Mucosa of stomach (tissue), 1 donor: ENCODE measurements at regions not wholly inside any gene's neighbourhood (a gene's known extent, or its start where the extent isn't known, plus 50 kb on each side); places are given as distances from the start of the nearest gene placed in this dataset.

Experiments
- H3K27me3 ChIP-seq: one replicate; pipeline ENCODE4 v1.7.0; 2013; ENCODE audit warnings: mild to moderate bottlenecking, low read length; ENCODE audit not compliant: control insufficient read depth, insufficient read depth
- H3K36me3 ChIP-seq: one replicate; pipeline ENCODE4 v1.7.0; 2013; ENCODE audit warnings: low read length; ENCODE audit not compliant: control insufficient read depth, insufficient read depth
- H3K4me1 ChIP-seq: one replicate; pipeline ENCODE4 v1.7.0; 2013; ENCODE audit warnings: mild to moderate bottlenecking, low read length; ENCODE audit not compliant: control insufficient read depth, insufficient read depth
- H3K4me3 ChIP-seq: one replicate; pipeline ENCODE4 v1.7.0; 2013; ENCODE audit warnings: low read length
- H3K9ac ChIP-seq: one replicate; pipeline ENCODE4 v1.7.0; 2013; ENCODE audit warnings: mild to moderate bottlenecking, low read length, moderate library complexity
- H3K9me3 ChIP-seq: one replicate; pipeline ENCODE4 v1.7.0; 2013; ENCODE audit warnings: mild to moderate bottlenecking, low read length, moderate library complexity; ENCODE audit not compliant: control insufficient read depth
- donor health status: Pancreatic carcinoma.

GRCh38 chr12:98295681-98296080, 219.7 kb upstream of the TMPO start:
- Histone ChIP-seq H3K9me3 (no peaks in the 10 kb centered on the region), H3K4me3 (no peak overlapping the region), H3K27me3 (no peaks in the 10 kb centered on the region), H3K36me3 (no peaks in the 10 kb centered on the region), H3K9ac (no peak overlapping the region), H3K4me1 (no peaks in the 10 kb centered on the region)

GRCh38 chr12:98296462-98297079, 218.8 kb upstream of the TMPO start:
- no peaks in the 10 kb centered on the region for H3K9me3 ChIP-seq
- no peak overlapping the region for H3K4me3 ChIP-seq
- H3K9ac ChIP-seq, result no peak overlapping the region
- no peaks in the 10 kb centered on the region for H3K4me1 ChIP-seq
- H3K36me3 ChIP-seq, result no peaks in the 10 kb centered on the region
- H3K27me3 ChIP-seq, result no peaks in the 10 kb centered on the region

- H3K9ac ChIP-seq, result no peak overlapping the region
- no peaks in the 10 kb centered on the region for H3K36me3 ChIP-seq
- H3K27me3 ChIP-seq, result no peaks in the 10 kb centered on the region
- no peaks in the 10 kb centered on the region for H3K4me1 ChIP-seq
- no peaks in the 10 kb centered on the region for H3K9me3 ChIP-seq
- H3K4me3 ChIP-seq, result no peak overlapping the region
These were observed 217.9 kb upstream of the TMPO start for GRCh38 chr12:98297538-98297937.

GRCh38 chr12:98308141-98308540, 207.2 kb upstream of the TMPO start:
- H3K36me3 ChIP-seq, result no peaks in the 10 kb centered on the region

DNA sequence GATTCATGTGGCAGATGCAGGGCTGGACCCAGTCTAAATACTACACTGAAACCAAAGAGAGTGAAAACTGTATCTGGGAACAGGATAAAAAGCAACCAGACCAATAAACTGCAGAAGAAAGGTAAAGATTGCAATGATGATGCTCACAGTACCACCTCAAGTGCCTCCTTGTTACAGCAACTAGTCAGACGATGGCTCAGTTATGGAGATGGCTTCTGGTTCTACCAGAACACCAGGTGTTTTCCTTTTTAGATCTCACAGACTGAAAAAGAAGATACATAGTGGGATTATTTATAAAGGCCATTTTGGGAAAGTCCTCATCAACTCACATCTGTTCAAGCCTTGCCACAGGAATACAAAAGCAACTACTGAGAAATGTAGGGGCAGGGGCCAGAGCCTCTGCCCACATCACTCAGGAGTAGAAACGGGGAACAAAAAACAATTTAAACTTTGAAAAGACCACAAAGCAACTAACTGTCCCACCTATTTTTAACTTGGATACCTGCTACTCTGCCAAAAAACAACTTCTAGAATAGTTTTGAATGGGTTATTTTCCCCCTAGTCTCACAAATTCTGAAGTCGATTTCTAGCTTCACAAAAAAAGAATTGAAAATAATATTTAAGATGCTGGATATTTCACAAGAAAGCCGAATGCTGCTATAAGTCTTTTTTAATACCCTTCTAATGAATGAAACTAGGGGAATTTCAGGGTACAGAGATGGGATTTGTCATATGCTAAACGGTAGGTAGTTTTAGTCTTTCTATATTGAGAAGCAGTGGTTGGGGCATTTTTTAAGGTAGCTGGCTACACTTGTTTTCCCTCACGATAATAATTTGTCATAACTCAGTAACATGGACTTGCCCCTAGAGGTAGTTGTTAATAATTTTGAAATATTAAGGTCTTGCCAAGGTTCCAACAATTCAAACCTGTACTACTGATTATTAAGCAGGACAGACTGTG, 197.2 kb upstream of the TMPO start:
- Histone ChIP-seq H3K9ac (no peak overlapping the region), H3K9me3 (no peaks in the 10 kb centered on the region)

More at GRCh38 chr12:98308141-98308540, 207.2 kb upstream of the TMPO start:
- H3K27me3 ChIP-seq, result no peaks in the 10 kb centered on the region
- H3K4me1 ChIP-seq, result no peaks in the 10 kb centered on the region
- H3K9me3 ChIP-seq, result no peaks in the 10 kb centered on the region
- H3K4me3 ChIP-seq, result no peak overlapping the region
- no peak overlapping the region for H3K9ac ChIP-seq

DNA sequence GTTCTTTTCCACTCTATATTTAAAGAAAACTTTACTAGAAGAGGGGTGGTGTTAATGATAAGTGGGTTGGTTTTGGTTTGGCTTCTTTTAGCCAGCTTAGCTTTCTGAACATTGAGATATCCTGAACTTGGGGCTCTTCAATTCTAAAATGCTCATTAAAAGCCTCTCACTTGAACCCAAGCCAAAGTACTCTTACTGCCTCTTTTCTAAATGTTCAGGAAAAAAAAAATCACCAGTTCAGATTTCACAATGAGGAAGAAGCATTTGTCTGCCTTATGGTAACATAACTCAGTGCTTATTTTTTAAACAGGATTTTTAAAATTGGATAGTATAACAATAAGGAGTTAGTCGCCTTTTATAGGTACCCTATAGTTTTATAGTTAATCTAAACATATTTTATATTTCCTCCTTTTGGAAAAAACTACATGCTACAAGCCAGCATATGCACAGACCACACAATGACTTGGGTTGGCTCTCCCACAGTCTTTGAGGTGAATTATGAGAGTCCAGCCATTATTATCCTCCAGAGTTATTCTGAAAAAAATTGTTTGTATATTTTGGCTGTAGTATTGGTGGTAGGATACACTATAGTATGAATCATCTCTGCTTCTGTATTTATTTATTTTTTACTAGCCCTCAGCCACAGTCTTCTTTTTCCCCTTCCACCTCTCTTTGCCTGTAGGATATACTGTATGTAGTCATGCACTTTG, 195.5 kb upstream of the TMPO start:
- Histone ChIP-seq H3K9me3 (no peaks in the 10 kb centered on the region), H3K36me3 (no peaks in the 10 kb centered on the region), H3K27me3 (no peaks in the 10 kb centered on the region), H3K4me1 (no peaks in the 10 kb centered on the region), H3K9ac (no peak overlapping the region), H3K4me3 (no peak overlapping the region)

More for the DNA sequence above, 197.2 kb upstream of the TMPO start:
- no peaks in the 10 kb centered on the region for H3K27me3 ChIP-seq
- H3K4me3 ChIP-seq, result no peak overlapping the region
- no peaks in the 10 kb centered on the region for H3K36me3 ChIP-seq
- no peaks in the 10 kb centered on the region for H3K4me1 ChIP-seq

DNA sequence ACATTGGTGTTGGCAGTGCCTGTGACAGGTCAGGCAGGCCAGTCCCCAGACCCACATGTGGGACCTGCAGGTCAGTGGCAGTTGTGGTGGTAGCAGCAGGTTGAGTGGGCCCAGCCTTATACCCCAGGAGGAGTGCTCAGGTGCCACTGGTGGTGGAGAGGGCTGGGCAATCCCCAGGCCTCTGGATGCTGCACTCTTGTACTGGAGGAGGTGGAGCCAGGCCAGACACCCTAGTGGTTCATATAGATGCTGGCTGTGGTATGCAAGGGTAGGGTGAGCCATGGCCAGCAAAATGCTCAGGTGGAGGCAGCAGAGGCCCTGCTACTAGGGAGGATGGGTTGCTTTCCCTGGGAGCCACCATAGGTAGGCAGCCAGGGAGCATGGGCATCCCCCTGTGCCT, 190.4 kb upstream of the TMPO start:
- Histone ChIP-seq H3K27me3 (no peaks in the 10 kb centered on the region), H3K4me3 (no peak overlapping the region), H3K9me3 (no peaks in the 10 kb centered on the region), H3K4me1 (no peaks in the 10 kb centered on the region), H3K9ac (no peak overlapping the region), H3K36me3 (no peaks in the 10 kb centered on the region)

GRCh38 chr12:98328467-98328866, 186.9 kb upstream of the TMPO start:
- Histone ChIP-seq H3K27me3 (no peaks in the 10 kb centered on the region), H3K4me3 (no peak overlapping the region), H3K36me3 (no peaks in the 10 kb centered on the region), H3K9me3 (no peaks in the 10 kb centered on the region), H3K9ac (no peak overlapping the region), H3K4me1 (no peaks in the 10 kb centered on the region)

DNA sequence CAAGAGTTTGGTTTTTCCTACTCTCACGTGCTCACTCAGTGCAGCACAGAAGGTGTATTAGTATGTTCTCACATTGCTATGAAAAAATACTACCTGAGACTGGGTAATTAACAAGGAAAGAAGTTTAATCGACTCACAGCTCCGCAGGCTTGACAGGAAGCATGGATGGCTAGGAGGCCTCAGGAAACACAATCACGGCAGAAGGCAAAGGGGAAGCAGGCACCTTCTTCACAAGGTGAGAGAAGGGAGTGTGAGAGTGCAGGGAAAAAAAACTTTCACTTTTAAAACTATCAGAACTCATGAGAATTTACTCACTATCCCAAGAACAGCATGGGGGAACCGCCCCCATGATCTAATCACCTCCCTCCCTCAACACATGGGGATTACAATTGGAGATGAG, 185.8 kb upstream of the TMPO start:
- no peaks in the 10 kb centered on the region for H3K27me3 ChIP-seq
- H3K4me3 ChIP-seq, result no peak overlapping the region
- H3K4me1 ChIP-seq, result no peaks in the 10 kb centered on the region
- H3K9ac ChIP-seq, result no peak overlapping the region
- H3K9me3 ChIP-seq, result no peaks in the 10 kb centered on the region
- H3K36me3 ChIP-seq, result no peaks in the 10 kb centered on the region

- H3K36me3 ChIP-seq, result no peaks in the 10 kb centered on the region
- H3K27me3 ChIP-seq, result no peaks in the 10 kb centered on the region
- H3K4me1 ChIP-seq, result no peaks in the 10 kb centered on the region
- H3K9ac ChIP-seq, result no peak overlapping the region
- H3K9me3 ChIP-seq, result no peaks in the 10 kb centered on the region
- H3K4me3 ChIP-seq, result no peak overlapping the region
These were observed 182.7 kb upstream of the TMPO start for GRCh38 chr12:98332642-98333041.

DNA sequence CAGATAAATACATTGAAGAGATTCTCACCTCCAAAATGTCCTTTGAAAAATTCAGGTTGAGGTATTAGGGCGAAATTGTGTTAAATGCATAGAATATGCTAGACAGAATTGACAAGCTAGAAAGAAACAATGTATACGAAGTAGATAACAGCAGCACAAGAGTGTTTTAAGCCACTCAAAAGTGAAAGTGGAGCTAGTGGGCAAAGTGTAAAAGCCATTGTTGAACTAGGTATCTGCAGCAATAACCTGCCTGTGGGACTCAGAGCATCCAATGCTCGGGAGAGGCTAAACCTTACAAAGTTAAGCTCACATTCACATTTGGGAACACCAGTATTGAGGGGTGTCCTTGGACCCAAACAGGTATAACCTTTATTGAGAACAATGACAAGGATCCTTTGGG, 180.6 kb upstream of the TMPO start:
- Histone ChIP-seq H3K9ac (no peak overlapping the region), H3K27me3 (no peaks in the 10 kb centered on the region), H3K4me1 (no peaks in the 10 kb centered on the region), H3K36me3 (no peaks in the 10 kb centered on the region), H3K4me3 (no peak overlapping the region), H3K9me3 (no peaks in the 10 kb centered on the region)

- H3K9ac ChIP-seq, result no peak overlapping the region
- no peaks in the 10 kb centered on the region for H3K27me3 ChIP-seq
- no peak overlapping the region for H3K4me3 ChIP-seq
- H3K36me3 ChIP-seq, result no peaks in the 10 kb centered on the region
- H3K9me3 ChIP-seq, result no peaks in the 10 kb centered on the region
- H3K4me1 ChIP-seq, result no peaks in the 10 kb centered on the region
These were observed 174.4 kb upstream of the TMPO start for GRCh38 chr12:98341026-98341425.
